ENCODE measurements at regions not wholly inside any gene's neighbourhood (a gene's known extent, or its start where the extent isn't known, plus 50 kb on each side); places are given as distances from the start of the nearest gene placed in this dataset.

DNA sequence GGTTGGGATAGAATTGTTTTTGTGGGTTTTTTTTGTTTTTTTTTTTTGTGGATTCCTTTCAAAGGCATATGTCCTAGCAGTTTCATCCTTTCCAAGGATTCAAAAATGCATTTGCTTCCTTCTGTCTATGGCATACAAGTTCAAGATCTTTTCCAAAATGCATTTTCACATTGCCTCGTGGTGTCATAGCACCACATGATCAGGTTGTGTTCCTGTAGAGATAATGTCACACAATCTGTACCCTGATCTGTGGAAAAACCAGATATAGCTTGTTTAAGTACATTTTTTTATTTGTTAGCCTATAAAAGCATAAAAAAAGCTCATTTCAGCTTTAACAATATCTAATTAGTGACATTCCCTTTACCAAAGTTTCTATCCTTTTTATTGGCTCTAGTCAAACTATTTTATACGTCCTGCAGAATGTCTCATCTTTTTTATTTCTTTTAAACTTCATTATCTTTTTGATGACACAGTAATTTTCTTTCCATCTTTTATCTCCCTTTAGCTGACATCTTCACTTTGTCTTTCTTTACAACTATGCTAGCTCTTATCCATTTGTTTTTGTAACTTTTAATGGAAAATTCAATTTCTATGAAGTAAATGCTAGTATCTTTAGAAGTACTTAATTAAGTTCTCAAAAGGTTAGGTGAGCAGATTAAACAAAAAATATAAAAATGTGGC lies 106.0 kb upstream of the NOVA1 start:
- no peak for DNase-seq (ENCODE audit: low read depth)
- TF ChIP-seq, protein P1, sequence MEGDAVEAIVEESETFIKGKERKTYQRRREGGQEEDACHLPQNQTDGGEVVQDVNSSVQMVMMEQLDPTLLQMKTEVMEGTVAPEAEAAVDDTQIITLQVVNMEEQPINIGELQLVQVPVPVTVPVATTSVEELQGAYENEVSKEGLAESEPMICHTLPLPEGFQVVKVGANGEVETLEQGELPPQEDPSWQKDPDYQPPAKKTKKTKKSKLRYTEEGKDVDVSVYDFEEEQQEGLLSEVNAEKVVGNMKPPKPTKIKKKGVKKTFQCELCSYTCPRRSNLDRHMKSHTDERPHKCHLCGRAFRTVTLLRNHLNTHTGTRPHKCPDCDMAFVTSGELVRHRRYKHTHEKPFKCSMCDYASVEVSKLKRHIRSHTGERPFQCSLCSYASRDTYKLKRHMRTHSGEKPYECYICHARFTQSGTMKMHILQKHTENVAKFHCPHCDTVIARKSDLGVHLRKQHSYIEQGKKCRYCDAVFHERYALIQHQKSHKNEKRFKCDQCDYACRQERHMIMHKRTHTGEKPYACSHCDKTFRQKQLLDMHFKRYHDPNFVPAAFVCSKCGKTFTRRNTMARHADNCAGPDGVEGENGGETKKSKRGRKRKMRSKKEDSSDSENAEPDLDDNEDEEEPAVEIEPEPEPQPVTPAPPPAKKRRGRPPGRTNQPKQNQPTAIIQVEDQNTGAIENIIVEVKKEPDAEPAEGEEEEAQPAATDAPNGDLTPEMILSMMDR (IDR thresholded peaks at IDR 0.05; ENCODE audit: insufficient read depth, low read depth, low read length, missing control alignments), result no peak
- no peak overlapping the region for H3K4me3 ChIP-seq (ENCODE audit: low read length)

DNA sequence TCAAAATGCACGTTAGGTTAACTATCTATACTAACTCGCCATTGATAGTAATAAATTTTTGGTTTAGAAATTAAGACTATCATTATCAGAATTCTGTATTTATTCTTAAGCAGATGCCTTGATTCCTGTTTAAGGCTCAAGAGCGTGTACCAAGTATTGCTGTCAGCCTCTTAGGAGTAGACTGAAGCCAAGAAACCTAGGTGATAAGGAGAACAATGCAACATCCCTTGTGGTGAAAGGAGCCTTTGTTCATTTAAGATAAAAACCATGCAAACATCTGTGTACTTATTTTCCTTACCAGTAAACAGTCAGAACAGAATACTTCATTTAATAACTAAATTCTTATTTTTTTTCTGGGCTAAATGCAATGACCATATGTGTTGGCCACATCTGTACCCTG lies 109.4 kb upstream of the NOVA1 start:
- DNase-seq (ENCODE audit: low read depth), result no peak
- H3K4me3 ChIP-seq (ENCODE audit: low read length), result no peak overlapping the region
- TF ChIP-seq, protein P1 (IDR thresholded peaks at IDR 0.05; ENCODE audit: insufficient read depth, low read depth, low read length, missing control alignments), result no peak

DNA sequence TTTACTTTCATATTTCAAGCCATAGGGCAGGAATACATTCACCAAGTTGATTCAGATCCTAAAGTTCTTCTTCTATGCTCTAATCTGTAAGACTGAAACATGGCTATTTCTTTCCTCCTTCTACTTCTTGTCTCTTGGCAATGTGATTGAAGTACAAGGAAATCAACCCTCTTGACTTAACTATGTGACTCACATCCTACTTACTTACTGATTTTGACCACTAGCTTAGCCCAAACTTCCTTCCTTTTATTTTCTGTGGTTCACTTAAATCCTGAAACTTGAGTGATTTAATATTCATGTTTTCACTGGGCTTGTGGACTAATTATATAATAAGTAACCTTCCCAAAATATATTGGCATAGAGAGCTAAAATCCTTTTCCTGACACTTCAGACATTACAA lies 111.2 kb upstream of the NOVA1 start:
- peak; percentile 40 for DNase-seq (ENCODE audit: low read depth)
- TF ChIP-seq, protein P1 (IDR thresholded peaks at IDR 0.05; ENCODE audit: insufficient read depth, low read depth, low read length, missing control alignments), result no peak
- no peak overlapping the region for H3K4me3 ChIP-seq (ENCODE audit: low read length)

DNA sequence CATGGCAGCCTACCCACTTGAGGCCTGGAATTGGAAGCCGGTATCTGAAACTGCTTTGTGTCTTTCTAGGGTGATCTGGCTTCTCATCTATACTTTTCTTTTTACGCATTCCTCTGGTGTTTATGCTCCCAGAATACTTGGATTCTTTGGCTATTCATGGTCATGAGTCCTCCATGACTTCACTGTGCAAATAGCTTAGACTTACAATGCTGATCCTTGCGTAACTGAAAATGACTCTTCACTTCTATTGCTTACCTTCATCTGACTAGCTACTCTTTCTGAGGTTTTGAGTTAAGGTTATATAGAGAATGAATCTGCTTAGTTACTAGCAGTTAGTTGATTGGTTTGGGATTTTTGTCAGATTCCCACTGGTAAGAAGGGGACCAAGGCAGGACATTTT lies 121.7 kb upstream of the NOVA1 start:
- no peak overlapping the region for H3K4me3 ChIP-seq (ENCODE audit: low read length)
- TF ChIP-seq, protein P1 (IDR thresholded peaks at IDR 0.05; ENCODE audit: insufficient read depth, low read depth, low read length, missing control alignments), result no peak
- peak; percentile 82 for DNase-seq (ENCODE audit: low read depth)

DNA sequence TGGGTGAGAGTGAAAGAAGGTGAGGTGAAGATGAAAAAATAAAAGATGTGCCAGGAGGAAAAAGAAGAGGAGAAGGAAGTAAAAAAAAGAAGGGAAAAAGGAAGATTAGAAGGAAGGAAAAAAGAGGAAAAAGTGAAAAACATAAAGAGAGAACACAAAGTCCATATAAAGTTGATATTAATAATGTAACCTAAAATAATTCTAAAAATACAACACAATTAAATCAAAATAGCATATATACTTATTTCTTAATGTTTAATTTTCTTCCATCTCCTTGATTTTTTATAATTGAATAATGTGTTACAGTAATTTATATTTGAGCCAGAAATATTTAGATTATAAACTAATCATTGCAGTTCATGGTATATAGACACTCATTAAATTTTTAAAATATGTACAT lies 124.4 kb upstream of the NOVA1 start:
- no peak for DNase-seq (ENCODE audit: low read depth)
- TF ChIP-seq, protein P1 (IDR thresholded peaks at IDR 0.05; ENCODE audit: insufficient read depth, low read depth, low read length, missing control alignments), result no peak
- no peak overlapping the region for H3K4me3 ChIP-seq (ENCODE audit: low read length)

DNA sequence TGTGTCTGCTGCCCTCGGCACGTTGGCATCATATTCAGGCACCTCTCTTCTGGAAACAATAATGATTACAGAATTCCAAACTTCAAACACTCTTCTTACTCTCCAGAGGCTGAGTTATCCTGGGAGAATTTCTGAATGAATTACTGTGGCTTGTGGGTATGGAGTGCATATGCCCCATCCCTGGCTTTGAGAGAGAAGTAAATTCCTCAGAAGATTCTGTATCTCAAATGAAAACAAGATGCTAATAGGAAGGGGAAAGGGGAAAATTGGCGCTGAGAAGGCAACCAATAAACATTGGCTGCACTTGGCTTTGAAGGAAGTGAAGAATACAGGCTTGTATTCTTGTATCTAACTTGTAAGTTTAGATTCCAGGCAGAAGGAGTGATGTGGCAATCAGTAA lies 132.0 kb upstream of the NOVA1 start:
- TF ChIP-seq, protein P1 (IDR thresholded peaks at IDR 0.05; ENCODE audit: insufficient read depth, low read depth, low read length, missing control alignments), result no peak
- no peak for DNase-seq (ENCODE audit: low read depth)
- H3K4me3 ChIP-seq (ENCODE audit: low read length), result no peak overlapping the region

Data from epithelial cell of esophagus (primary cell).